Vagina (tissue), 2 donors: ENCODE measurements at regions not wholly inside any gene's neighbourhood (a gene's known extent, or its start where the extent isn't known, plus 50 kb on each side); places are given as distances from the start of the nearest gene placed in this dataset.
"Not testable (repeated sequence)": the region's sequence is repeated elsewhere in the genome, so short reads cannot be mapped to it uniquely, and the experiment has no call there.

Source experiments
- CTCF ChIP-seq, 3 experiments: fragments of 450-650 bp in 2 of 3; fragments of 200-600 bp in 1 of 3; sonication (generic) in 1 of 3; IDR thresholded peaks; one replicate each; pipeline ENCODE4 v1.5.1; 2017 to 2019; ENCODE audit warnings: antibody characterized with exemption in 3 of 3, mild to moderate bottlenecking in 2 of 3, moderate library complexity in 2 of 3
- POLR2A ChIP-seq, 2 donors: fragments of 450-650 bp; IDR thresholded peaks; one replicate each; pipeline ENCODE4 v1.6.1; 2017; ENCODE audit warnings: antibody characterized with exemption in 2 of 2, mild to moderate bottlenecking in 2 of 2, moderate library complexity in 2 of 2
- POLR2AphosphoS5 ChIP-seq, 2 donors: sonication (generic); formaldehyde crosslinking; IDR thresholded peaks; one replicate each; pipeline ENCODE4 v1.9.0; 2017; ENCODE audit warnings: antibody characterized with exemption in 2 of 2, mild to moderate bottlenecking in 2 of 2, low read depth in 1 of 2; ENCODE audit not compliant: insufficient read depth in 1 of 2

- not testable (repeated sequence) for TF ChIP-seq CTCF (IDR thresholded peaks at IDR 0.05); POLR2A (IDR thresholded peaks at IDR 0.05); POLR2AphosphoS5 (IDR thresholded peaks at IDR 0.05; ENCODE audit: insufficient read depth in 1 of 2, low read depth in 1 of 2)
Observed at GRCh38 chr2:95671171-95671570, 79.4 kb downstream of the TRIM43 start.
